GM19238 (cell line): ENCODE measurements at regions not wholly inside any gene's neighbourhood (a gene's known extent, or its start where the extent isn't known, plus 50 kb on each side); places are given as distances from the start of the nearest gene placed in this dataset.
"Not testable (repeated sequence)": the region's sequence is repeated elsewhere in the genome, so short reads cannot be mapped to it uniquely, and the experiment has no call there.

Experiments used
- DNase-seq: peaks from one replicate; pipeline ENCODE4 v3.0.0; 2011; ENCODE audit warnings: low spot score; ENCODE audit not compliant: insufficient read length

GRCh38 chr15:96468036-96468435 lies 137.5 kb downstream of the NR2F2 start:
- no peak for DNase-seq

GRCh38 chr15:96470681-96471310 lies 140.3 kb downstream of the NR2F2 start:
- DNase-seq: no peak

DNA sequence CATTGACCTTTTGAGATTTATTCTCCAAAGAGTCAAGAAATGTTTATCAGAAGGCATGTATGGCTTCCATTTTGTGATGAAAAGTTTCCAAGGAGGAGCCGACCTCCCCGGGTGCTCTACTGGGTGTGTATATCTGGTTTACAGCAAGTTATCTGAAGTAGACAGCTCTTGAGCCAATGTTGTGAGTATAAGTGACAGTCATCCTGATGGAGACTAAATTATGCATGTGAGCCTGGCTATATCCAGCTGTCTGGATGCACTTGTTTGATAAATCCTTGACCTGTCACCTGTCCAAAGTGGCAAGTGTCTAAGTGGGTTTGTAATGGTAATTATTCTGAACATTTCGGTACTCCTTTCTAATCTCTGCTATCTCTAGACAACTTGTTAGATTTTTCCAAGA lies 142.2 kb downstream of the NR2F2 start:
- DNase-seq: no peak

GRCh38 chr15:96473556-96473955 lies 143.1 kb downstream of the NR2F2 start:
- no peak for DNase-seq

- no peak for DNase-seq
These were observed 143.7 kb downstream of the NR2F2 start for GRCh38 chr15:96474231-96474664.

DNA sequence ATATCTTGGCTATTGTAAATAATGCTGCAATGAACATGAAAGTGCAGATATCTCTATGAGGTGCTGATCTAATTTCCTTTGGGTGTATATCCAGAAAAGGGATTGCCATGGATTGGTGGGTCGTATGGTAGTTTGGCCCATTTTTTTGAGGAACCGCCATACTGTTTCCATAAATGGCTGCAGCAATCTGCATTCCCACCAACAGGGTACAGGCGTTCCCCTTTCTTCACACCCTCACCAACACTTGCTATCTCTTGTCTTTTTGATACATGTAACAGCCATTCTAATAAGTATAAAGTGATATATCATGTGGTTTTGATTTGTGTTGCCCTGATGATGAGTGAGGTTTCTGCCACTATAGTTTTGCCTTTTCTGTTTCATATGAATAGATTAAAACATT lies 146.7 kb downstream of the NR2F2 start:
- no peak for DNase-seq

DNA sequence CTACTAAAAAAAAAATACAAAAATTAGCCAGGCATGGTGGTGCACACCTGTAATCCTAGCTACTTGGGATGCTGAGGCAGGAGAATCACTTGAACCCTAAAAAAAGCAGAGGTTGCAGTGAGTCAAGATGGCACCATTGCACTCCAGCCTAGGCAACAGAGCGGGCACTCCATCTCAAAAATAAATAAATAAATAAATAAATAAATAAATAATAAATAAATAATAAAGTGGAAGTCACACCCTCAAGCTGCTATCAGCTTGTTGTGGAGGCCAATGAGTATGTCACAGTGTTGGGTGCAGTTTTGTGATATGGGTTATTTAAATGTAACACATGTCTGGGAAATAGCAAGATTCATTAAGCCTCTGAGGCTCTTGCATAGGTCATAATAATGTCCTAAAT lies 153.9 kb downstream of the NR2F2 start:
- DNase-seq: not testable (repeated sequence)

DNA sequence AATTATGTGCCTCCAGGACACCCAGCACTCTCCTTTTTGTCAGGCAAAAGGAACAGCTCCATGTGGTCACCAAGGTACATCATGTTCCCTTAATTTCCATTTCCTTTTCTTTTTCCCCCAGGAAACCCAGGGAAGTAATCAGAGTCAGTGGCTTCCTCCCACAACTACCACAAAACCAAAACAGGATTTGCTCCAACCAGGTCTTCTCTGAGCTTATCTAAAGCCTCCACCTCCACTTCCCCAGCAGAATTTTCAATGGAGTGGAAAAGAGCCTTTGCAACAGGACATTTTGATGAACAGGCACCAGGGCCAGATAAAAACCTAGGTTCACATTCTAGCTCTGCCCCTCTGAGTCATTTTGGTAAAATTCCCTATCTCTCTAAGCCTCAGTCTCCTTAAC lies 154.3 kb downstream of the NR2F2 start:
- DNase-seq: no peak

DNA sequence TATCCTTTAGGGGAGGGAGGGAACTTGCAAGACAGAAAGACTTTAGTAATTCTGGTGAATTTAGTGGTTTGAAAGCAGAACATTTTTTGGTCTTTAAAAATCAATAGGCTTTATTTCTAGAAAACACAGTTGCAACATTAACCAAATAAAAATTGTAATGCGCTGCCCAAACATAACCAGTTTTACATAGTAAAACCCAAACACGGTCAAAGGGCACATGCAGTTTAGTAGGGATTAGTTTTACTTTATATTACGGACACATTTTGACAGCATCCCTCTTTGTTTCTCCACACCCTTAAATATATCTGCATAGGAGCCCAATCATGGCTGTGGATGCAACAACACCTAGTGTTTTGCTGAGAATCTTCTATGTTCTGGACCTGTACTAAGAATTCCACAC lies 156.7 kb downstream of the NR2F2 start:
- DNase-seq: no peak

DNA sequence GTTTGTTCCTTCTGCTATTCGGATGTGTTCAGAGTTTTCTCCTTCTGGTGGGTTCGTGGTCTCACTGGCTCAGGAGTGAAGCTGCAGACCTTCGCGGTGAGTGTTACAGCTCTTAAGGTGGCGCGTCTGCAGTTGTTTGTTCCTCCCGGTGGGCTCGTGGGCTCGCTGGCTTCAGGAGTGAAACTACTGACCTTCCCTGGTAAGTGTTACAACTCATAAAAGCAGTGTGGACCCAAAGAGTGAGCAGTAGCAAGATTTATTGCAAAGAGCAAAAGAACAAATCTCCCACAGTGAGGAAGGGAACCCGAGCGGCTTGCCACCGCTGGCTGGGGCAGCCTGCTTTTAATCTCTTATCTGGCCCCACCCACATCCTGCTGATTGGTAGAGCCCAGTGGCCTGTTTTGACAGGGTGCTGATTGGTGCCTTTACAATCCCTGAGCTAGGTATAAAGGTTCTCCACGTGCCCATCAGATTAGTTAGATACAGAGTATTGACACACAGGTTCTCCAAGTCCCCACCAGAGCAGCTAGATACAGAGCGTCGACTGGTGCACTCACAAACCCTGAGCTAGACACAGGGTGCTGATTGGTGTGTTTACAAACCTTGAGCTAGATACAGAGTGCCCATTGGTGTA lies 160.7 kb downstream of the NR2F2 start:
- not testable (repeated sequence) for DNase-seq

GRCh38 chr15:96491700-96492644 lies 161.5 kb downstream of the NR2F2 start:
- not testable (repeated sequence) for DNase-seq

DNA sequence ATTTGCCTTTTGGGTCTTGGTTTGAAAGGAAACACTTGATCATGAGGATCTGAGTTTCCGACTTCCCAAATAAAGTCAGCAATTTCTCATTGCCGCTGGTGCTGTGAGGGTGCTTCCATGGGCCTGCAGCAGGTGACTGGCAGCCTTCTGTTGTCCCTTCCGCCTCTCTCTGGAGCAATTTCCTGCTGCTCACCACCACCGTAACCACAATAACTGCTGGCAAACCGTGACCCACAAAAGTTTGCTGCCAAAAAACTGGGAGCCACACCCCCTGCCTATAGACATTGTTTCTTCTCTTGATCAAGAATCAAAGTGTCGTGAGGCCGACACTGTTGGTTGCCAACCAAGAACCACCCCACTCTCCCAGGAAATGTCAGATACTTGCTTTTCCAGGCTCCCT lies 164.0 kb downstream of the NR2F2 start:
- no peak for DNase-seq

GRCh38 chr15:96495386-96495785 lies 164.9 kb downstream of the NR2F2 start:
- no peak for DNase-seq

- DNase-seq: no peak
These were observed 167.5 kb downstream of the NR2F2 start for GRCh38 chr15:96497951-96498350.

DNA sequence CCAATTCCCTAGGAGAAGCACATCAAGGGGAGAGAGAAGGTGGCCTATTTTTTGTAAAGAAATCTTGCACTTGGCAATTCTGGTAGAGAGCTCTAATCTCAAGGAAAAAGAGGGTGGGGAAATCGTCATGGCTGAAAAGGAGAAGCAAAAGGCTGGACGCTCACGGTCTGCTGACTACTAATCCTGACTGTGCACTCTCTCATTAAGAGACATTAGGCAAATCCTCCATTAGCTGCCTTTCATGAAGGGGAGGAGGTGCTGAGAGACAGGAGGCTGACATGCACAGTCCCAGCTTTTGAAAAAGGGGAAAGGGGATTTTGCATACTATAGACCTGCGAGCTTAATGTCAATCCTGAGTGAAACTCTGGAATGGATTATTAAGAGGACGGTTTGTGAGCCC lies 170.0 kb downstream of the NR2F2 start:
- no peak for DNase-seq

DNA sequence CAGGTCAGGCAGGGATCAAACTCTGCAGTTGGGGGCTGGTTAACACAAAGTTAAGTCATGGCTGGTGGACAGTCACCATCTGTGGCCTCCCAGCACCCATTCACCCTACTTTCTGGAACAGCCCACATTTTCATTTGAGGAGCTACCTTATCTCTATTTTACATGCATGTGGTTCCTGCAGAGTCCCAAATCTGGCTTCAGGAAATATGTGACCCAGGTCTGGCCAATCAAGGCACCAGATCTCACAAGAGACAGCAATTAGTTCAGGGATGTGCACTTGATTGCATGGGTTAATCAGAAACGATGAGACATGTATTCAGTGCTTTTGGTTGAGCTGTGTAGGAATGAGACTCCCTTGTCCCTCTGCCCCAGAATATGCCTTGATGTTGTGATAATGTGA lies 170.9 kb downstream of the NR2F2 start:
- no peak for DNase-seq

DNA sequence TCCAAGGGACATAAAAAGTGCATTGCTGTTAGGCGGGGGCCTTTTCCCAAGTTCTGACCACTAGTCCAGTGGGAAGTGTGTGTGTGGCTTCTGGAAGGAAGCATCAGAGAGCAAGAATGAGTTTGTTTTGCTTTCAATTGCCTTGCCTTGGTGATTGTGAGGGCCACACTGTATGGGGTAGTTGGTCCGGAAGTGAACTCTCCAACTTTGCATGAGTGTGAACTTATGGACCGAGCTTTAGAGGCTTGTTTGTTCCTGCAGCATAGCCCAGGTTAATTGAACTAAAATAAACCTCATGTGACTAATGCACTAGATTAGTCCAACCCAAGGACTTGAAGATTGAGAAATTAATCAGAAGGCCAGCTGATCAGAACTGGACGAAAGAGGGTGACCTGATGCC lies 171.7 kb downstream of the NR2F2 start:
- DNase-seq: no peak

GRCh38 chr15:96503276-96503675 lies 172.8 kb downstream of the NR2F2 start:
- DNase-seq: no peak

DNA sequence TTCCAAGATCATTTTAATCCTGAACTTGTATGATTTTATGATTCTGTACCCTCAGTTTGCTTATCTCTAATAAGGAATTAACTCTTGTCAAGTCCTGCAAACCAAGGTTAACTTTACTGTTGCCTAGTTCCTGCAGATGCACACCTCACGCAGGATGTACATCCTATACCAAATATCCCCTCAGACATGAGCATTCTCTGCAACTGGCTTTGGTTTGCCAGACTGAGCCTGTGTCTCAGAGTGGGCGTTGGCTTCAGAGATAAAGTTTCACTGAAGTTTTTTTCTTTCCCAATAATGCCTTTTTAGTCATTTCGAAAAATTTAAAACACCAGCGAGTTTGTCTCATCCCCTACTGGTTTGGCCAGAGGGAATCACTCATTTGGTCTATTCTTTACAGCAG lies 173.9 kb downstream of the NR2F2 start:
- no peak for DNase-seq

DNA sequence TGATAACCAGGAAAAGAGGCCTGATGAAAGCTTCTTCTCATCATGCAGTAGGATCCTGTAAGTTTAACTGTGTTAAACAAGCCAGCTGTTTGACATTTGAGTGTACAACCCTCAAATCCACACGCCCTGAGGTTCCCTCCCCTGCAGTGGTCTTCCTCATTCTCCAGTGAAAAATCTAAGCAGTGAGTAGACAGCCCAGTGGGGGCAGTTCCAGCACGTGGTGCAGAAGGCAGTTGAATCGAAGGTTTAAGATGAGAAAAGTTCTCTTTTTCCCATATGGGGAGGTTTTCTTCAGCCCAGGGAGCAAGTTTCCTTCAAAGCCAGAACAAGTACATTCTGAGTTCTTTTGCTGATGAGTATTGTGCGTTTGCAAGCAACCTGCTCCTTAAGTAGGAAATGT lies 174.5 kb downstream of the NR2F2 start:
- no peak for DNase-seq

DNA sequence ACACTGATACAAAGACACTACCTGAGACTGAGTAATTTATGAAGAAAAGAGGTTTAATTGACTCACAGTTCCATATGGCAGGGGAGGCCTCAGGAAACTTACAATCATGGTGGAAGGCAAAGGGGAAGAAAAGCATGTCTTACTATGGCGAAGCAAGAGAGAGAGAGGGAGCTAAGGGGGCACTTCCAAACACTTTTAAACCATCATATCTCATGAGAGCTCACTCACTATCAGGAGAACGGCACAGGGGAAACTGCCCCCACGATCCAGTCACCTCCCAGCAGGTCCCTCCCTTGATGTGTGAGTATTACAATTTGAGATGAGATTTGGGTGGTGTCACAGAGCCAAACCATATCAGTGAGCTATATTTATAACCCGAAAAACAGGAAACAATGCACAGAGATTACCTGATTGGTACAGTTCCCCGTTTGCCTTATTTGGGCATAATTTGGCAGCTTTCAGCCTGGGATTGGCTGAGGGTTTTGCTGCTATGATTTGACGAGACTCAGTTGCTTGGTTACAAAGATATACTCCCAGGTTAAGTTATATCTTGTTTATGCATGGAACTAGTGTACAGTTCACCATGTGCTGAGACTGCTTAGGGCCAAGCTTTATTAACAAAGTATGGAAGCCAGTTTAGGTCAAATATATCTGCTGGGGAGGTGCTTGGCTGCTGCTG lies 184.2 kb downstream of the NR2F2 start:
- DNase-seq: no peak

GRCh38 chr15:96515371-96515770 lies 184.9 kb downstream of the NR2F2 start:
- no peak for DNase-seq
